ENCODE measurements at regions not wholly inside any gene's neighbourhood (a gene's known extent, or its start where the extent isn't known, plus 50 kb on each side); places are given as distances from the start of the nearest gene placed in this dataset.

DNA sequence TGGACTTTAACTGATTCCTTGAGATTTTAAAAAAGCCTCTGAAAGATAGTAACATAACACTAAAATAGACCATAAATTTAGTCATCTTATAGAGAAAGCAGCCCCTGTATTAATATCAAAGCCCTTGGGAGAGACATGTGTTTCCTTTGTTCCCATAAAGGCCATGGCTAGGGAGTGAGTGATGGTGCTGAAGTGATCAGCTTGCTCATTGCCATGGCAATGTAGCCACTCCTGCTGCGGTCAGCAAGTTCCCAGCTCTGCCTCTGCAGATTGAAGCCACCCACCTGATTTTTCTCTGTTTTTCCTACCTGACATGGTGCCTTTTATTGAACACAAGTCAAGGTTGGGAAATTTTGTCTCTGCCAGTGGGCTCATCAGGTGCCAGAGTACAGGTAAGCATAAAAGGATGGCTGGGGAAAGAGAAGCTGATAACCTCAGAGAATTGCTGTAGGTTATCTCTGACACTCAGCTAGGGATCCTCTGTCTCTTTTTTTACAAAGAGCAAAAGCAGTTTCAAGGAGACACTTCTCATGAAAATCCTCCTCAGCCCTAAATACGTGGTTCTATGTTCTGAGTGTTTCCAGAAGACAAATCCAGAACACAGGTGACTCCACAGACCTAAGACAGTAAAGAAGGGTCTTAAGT is 296.3 kb upstream of the NMUR2 start:
- TF ChIP-seq POLR2AphosphoS5 (IDR thresholded peaks at IDR 0.05; ENCODE audit: borderline replicate concordance, low read depth, low read length) (no peak), EZH2 (IDR thresholded peaks at IDR 0.05) (no peak)

Data from SK-N-MC (cell line).